ENCODE measurements at regions not wholly inside any gene's neighbourhood (a gene's known extent, or its start where the extent isn't known, plus 50 kb on each side); places are given as distances from the start of the nearest gene placed in this dataset.

DNA sequence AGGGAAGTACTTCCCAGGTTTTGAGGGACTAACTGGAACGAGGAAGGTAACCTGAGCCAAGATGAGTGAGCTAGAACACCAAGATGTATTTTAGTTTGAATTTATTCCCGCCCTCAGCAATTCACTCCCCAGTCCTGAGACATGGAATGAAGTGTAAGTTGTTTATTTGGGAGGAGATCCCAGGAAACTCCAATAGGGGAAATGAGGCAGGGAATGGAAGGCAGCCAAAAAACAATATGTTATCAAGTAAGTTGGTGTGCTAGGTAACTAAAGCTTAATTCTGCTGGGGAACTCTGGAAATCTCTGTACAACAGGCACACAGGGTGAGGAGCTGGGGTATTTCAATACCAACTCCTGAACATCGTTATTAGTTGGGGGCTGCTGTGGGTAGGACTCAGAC, 189.7 kb upstream of the HDAC9 start:
- in situ Hi-C loops (cut with MboI; ENCODE audit: low sequenced_read_pairs) (no loop called here), intact Hi-C loops (cut with micrococcal nuclease) (no loop called here), dilution Hi-C loops (cut with HindIII; ENCODE audit: low sequenced_read_pairs, unreplicated experiment) (no loop called here)
- H2AK5ac ChIP-seq (ENCODE audit: low read depth, low read length): no peak overlapping the region
- no peak overlapping the region for H3K14ac ChIP-seq (replicated peaks; ENCODE audit: low read depth, low read length)
- H3K4me3 ChIP-seq (ENCODE audit: insufficient read depth, low read depth, low read length): no peak overlapping the region
- no peaks in the 10 kb centered on the region for H3K4me1 ChIP-seq (ENCODE audit: control insufficient read depth, insufficient read depth, low read length)
- ATAC-seq (ENCODE audit: low read depth): no peak
- ChIA-PET POLR2A (ENCODE audit: unreplicated experiment) (no interaction called here), CTCF (no interaction called here)
- no peaks in the 10 kb centered on the region for H3K79me1 ChIP-seq (ENCODE audit: low read depth in 1 of 2, low read length in 2 of 2)
- BruUV-seq (replicated peaks): no TSS peak
- no peak overlapping the region for H4K5ac ChIP-seq (ENCODE audit: low read depth, low read length)
- H2BK120ac ChIP-seq (ENCODE audit: low read depth, low read length): no peak overlapping the region
- H3K4me2 ChIP-seq (ENCODE audit: low read depth, low read length): no peak overlapping the region
- H3K18ac ChIP-seq (ENCODE audit: low read depth, low read length): no peak overlapping the region
- H3K27me3 ChIP-seq (ENCODE audit: control insufficient read depth, insufficient read depth, low read length): peaks cover 5% of the 10 kb centered on the region; the same call in 1 of the 2 replicates
- H3K23ac ChIP-seq (ENCODE audit: low read depth, low read length): no peak overlapping the region
- no peaks in the 10 kb centered on the region for H3K9me3 ChIP-seq (ENCODE audit: control insufficient read depth, insufficient read depth, low read length)
- no peak overlapping the region for H2BK5ac ChIP-seq (ENCODE audit: low read depth, low read length, poor library complexity, severe bottlenecking)
- H2AK9ac ChIP-seq (replicated peaks; ENCODE audit: low read depth, low read length, poor library complexity): no peak overlapping the region
- DNase-seq: no peak
- no peak overlapping the region for H4K8ac ChIP-seq (ENCODE audit: low read depth in 2 of 2, low read length in 2 of 2)
- no peaks in the 10 kb centered on the region for H3K9me1 ChIP-seq (ENCODE audit: insufficient read depth, low read length)
- no peak overlapping the region for H4K91ac ChIP-seq (ENCODE audit: insufficient read depth, low read depth, low read length)
- H2BK15ac ChIP-seq (ENCODE audit: low read depth, low read length): no peak overlapping the region
- no peaks in the 10 kb centered on the region for H4K20me1 ChIP-seq (ENCODE audit: insufficient read depth, low read length)
- no peak overlapping the region for H3K9ac ChIP-seq (ENCODE audit: low read depth, low read length)
- H2AFZ ChIP-seq (replicated peaks; ENCODE audit: low read length, poor library complexity): no peak overlapping the region
- no peaks in the 10 kb centered on the region for H3K36me3 ChIP-seq (ENCODE audit: control insufficient read depth, insufficient read depth, low read length)
- no peak overlapping the region for H3K4ac ChIP-seq (ENCODE audit: low read depth, low read length)
- H2BK20ac ChIP-seq (ENCODE audit: low read depth, low read length): no peak overlapping the region
- TF ChIP-seq MAFK (IDR thresholded peaks at IDR 0.05; ENCODE audit: low read depth, low read length) (no peak), NFE2L2 (IDR thresholded peaks at IDR 0.05; ENCODE audit: low read depth, low read length) (no peak), CEBPB (IDR thresholded peaks at IDR 0.05; ENCODE audit: low read depth, low read length) (no peak), MXI1 (IDR thresholded peaks at IDR 0.05; ENCODE audit: borderline replicate concordance, low read depth, low read length) (no peak), MAZ (IDR thresholded peaks at IDR 0.05; ENCODE audit: borderline replicate concordance, low read depth, low read length) (no peak), POLR2A (IDR thresholded peaks at IDR 0.05; ENCODE audit: low read depth, low read length) (no peak)
- H3K27ac ChIP-seq (ENCODE audit: insufficient read depth, low read length): no peak overlapping the region
- H3K56ac ChIP-seq (ENCODE audit: extremely low read depth, insufficient read depth, low read length): no peak overlapping the region
- no CpG with 5 or more reads among the region's 3 CpGs for WGBS, 2 experiments (ENCODE audit: extremely low coverage in 2 of 2, insufficient read length in 1 of 2)

Data from IMR-90 (cell line).